H1 (cell line): ENCODE measurements at regions not wholly inside any gene's neighbourhood (a gene's known extent, or its start where the extent isn't known, plus 50 kb on each side); places are given as distances from the start of the nearest gene placed in this dataset.

Experiments
- ASH2L ChIP-seq: fragments of 200-600, 300-600 bp; sonication (generic); IDR thresholded peaks from one replicate; pipeline ENCODE4 v1.7.1; 2017; ENCODE audit warnings: low read length
- EGR1 ChIP-seq: IDR thresholded peaks from 2 replicates; pipeline ENCODE4 v1.6.1; 2011; ENCODE audit warnings: low read depth, low read length, borderline replicate concordance
- RBBP5 ChIP-seq: IDR thresholded peaks from 2 replicates; pipeline ENCODE4 v1.7.1; 2012; ENCODE audit warnings: low read depth, mild to moderate bottlenecking, inconsistent platforms, low read length, moderate library complexity, borderline replicate concordance
- SP2 ChIP-seq: IDR thresholded peaks from 2 replicates; pipeline ENCODE4 v1.6.1; 2012; ENCODE audit warnings: mild to moderate bottlenecking, low read length, inconsistent platforms
- TAF7 ChIP-seq: optimal IDR thresholded peaks from 2 replicates; pipeline ENCODE3; 2011; ENCODE audit warnings: low read depth, mild to moderate bottlenecking, inconsistent platforms, low read length, moderate library complexity, borderline replicate concordance
- TEAD4 ChIP-seq: IDR thresholded peaks from 2 replicates; pipeline ENCODE4 v1.6.1; 2012; ENCODE audit warnings: low read depth, low read length, inconsistent platforms, mixed read lengths
- TF ChIP-seq, protein P1 (sequence below): IDR thresholded peaks from 2 replicates; pipeline ENCODE4 v1.6.1; 2012; ENCODE audit warnings: inconsistent platforms
- TF ChIP-seq, protein P2 (sequence below), 3 experiments: IDR thresholded peaks; 1 replicate in 2 of 3; 2 replicates in 1 of 3; pipeline versions ENCODE4 v1.5.1 to v1.6.1; 2011; ENCODE audit warnings: low read length in 3 of 3, mild to moderate bottlenecking in 3 of 3, inconsistent platforms in 2 of 3, low read depth in 1 of 3, moderate library complexity in 1 of 3; ENCODE audit not compliant: insufficient read depth in 1 of 3; ENCODE audit errors: control extremely low read depth in 1 of 3

DNA sequence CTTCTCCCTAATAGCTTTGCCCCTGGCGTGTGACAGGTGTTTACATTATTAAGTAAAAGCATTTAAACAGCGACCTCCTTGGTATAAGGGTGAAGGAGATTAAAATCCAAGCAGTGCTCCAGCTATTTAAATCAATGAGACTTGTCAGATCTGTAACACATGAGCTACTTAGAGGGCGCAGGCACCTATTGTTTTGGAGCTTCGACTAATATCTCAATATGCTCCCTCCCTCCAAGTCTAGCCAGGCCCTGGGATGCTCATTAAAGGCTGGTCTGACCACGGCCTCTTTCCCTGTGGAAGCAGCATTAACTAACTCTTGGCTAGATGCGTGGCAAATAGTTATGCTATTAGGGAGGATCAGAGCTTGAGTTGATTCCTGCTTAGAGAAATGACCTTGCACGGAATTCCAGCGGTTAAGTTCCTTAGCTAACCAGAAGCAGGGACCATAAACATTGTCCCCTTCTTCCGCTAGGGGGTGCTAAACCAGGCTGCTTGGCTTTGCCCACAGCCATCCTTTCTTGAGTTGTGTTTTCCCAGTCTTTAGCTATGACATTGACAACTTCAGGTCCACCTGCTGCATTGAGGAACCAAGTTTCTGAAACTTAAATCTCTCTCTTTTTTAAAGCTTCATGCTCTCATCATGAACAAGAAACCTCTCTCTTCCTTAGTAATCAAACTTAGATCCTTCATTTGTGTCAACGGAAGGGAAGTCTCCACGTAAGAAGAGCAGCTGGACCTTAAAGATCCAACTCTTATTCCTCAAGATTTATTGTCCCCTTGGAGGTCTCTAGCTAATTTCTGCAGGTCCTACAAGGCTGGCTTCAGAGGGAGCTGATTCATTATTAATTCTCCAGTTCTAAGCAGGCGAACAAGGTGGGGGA lies 80.7 kb upstream of the IGFBP7 start (continued):
- TF ChIP-seq, protein P1, sequence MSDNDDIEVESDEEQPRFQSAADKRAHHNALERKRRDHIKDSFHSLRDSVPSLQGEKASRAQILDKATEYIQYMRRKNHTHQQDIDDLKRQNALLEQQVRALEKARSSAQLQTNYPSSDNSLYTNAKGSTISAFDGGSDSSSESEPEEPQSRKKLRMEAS, result 0 out of 2 replicates have a peak, but pooled peaks have one; percentile 31
- TF ChIP-seq EGR1 (no peak), RBBP5 (no peak), TEAD4 (peak; percentile 75), ASH2L (no peak), TAF7 (no peak), SP2 (no peak)
- TF ChIP-seq, protein P2, sequence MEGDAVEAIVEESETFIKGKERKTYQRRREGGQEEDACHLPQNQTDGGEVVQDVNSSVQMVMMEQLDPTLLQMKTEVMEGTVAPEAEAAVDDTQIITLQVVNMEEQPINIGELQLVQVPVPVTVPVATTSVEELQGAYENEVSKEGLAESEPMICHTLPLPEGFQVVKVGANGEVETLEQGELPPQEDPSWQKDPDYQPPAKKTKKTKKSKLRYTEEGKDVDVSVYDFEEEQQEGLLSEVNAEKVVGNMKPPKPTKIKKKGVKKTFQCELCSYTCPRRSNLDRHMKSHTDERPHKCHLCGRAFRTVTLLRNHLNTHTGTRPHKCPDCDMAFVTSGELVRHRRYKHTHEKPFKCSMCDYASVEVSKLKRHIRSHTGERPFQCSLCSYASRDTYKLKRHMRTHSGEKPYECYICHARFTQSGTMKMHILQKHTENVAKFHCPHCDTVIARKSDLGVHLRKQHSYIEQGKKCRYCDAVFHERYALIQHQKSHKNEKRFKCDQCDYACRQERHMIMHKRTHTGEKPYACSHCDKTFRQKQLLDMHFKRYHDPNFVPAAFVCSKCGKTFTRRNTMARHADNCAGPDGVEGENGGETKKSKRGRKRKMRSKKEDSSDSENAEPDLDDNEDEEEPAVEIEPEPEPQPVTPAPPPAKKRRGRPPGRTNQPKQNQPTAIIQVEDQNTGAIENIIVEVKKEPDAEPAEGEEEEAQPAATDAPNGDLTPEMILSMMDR (IDR thresholded peaks at IDR 0.05; ENCODE audit: control extremely low read depth in 1 of 3, insufficient read depth in 1 of 3, low read depth in 1 of 3, low read length in 3 of 3), result peak; percentile 66 to 96 (median 79)
- TF ChIP-seq, all 59 proteins: peak for 4
